SK-N-SH (cell line): ENCODE measurements at regions not wholly inside any gene's neighbourhood (a gene's known extent, or its start where the extent isn't known, plus 50 kb on each side); places are given as distances from the start of the nearest gene placed in this dataset.

ENCODE experiments used
- CTCF ChIP-seq: fragments of 200-600 bp; sonication (generic); IDR thresholded peaks from 2 replicates; pipeline ENCODE4 v1.6.1; 2017; ENCODE audit warnings: antibody characterized with exemption, mild to moderate bottlenecking, moderate library complexity
- EP300 ChIP-seq, 2 experiments: IDR thresholded peaks; 2 replicates each; pipeline versions ENCODE4 v1.4.0 to v1.6.1; 2012; ENCODE audit warnings: borderline replicate concordance in 1 of 2, low read depth in 1 of 2, low read length in 1 of 2
- EZH2phosphoT487 ChIP-seq: fragments of 200-600 bp; sonication (generic); IDR thresholded peaks from 2 replicates; pipeline ENCODE4 v1.6.1; 2017; ENCODE audit warnings: low read depth, mixed run types, mild to moderate bottlenecking, antibody characterized with exemption, moderate library complexity, borderline replicate concordance
- MXI1 ChIP-seq: IDR thresholded peaks from 2 replicates; pipeline ENCODE4 v1.6.1; 2012; ENCODE audit warnings: mild to moderate bottlenecking, low read depth, low read length, improper control_type of control experiment
- NFIC ChIP-seq: IDR thresholded peaks from 2 replicates; pipeline ENCODE4 v1.4.0; 2012; ENCODE audit warnings: borderline replicate concordance
- RXRA ChIP-seq: IDR thresholded peaks from 2 replicates; pipeline ENCODE4 v1.4.0; 2012; ENCODE audit warnings: low read depth, mild to moderate bottlenecking, borderline replicate concordance
- SMC3 ChIP-seq: IDR thresholded peaks from 2 replicates; pipeline ENCODE4 v1.6.1; 2012; ENCODE audit warnings: low read depth, low read length, improper control_type of control experiment
- TAF1 ChIP-seq: IDR thresholded peaks from 2 replicates; pipeline ENCODE4 v1.6.1; 2012; ENCODE audit warnings: low read depth, mild to moderate bottlenecking, low read length, moderate library complexity, borderline replicate concordance
- TEAD4 ChIP-seq: IDR thresholded peaks from 2 replicates; pipeline ENCODE4 v1.4.0; 2012; ENCODE audit warnings: mild to moderate bottlenecking, borderline replicate concordance; ENCODE audit not compliant: insufficient read depth
- TF ChIP-seq, protein P1 (sequence below): IDR thresholded peaks from 2 replicates; pipeline ENCODE4 v1.4.0; 2012; ENCODE audit warnings: low read depth, borderline replicate concordance

- no peak for TF ChIP-seq TEAD4
- TF ChIP-seq, protein P1, sequence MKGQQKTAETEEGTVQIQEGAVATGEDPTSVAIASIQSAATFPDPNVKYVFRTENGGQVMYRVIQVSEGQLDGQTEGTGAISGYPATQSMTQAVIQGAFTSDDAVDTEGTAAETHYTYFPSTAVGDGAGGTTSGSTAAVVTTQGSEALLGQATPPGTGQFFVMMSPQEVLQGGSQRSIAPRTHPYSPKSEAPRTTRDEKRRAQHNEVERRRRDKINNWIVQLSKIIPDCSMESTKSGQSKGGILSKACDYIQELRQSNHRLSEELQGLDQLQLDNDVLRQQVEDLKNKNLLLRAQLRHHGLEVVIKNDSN: no peak
- TF ChIP-seq CTCF: no peak
- TF ChIP-seq EP300 (IDR thresholded peaks at IDR 0.05; ENCODE audit: borderline replicate concordance in 1 of 2, low read depth in 1 of 2, low read length in 1 of 2): no peak
- TF ChIP-seq EZH2phosphoT487: no peak
- TF ChIP-seq TAF1: no peak
- peak; percentile 34; the same call in 1 of the 2 replicates for TF ChIP-seq MXI1
- TF ChIP-seq RXRA: no peak
- TF ChIP-seq SMC3: no peak
- no peak for TF ChIP-seq NFIC
These were observed 88.8 kb upstream of the ZBTB40 start for GRCh38 chr1:22362626-22363402.
